Uterus (tissue), 3 donors: ENCODE measurements at regions not wholly inside any gene's neighbourhood (a gene's known extent, or its start where the extent isn't known, plus 50 kb on each side); places are given as distances from the start of the nearest gene placed in this dataset.

ENCODE experiments used
- DNase-seq, 2 donors: peaks; one replicate each; pipeline ENCODE4 v3.0.0-alpha.2; 2019 to 2020
- H3K27ac ChIP-seq, 2 donors: fragments of 200-600 bp; sonication (generic); 1 replicate in 1 of 2; 2 replicates in 1 of 2; pipeline ENCODE4 v1.5.1; 2016 to 2018
- H3K27me3 ChIP-seq, 2 donors: fragments of 200-600 bp; sonication (generic); one replicate each; pipeline ENCODE4 v1.5.1; 2018 to 2019; ENCODE audit warnings: control low read depth in 1 of 2
- H3K36me3 ChIP-seq, 2 donors: fragments of 200-600 bp; sonication (generic); one replicate each; pipeline ENCODE4 v1.5.1; 2019; ENCODE audit warnings: control low read depth in 1 of 2
- H3K4me1 ChIP-seq, 2 donors: fragments of 200-600 bp; sonication (generic); one replicate each; pipeline ENCODE4 v1.5.1; 2018 to 2019; ENCODE audit warnings: control low read depth in 1 of 2
- H3K4me3 ChIP-seq, 2 donors: fragments of 200-600 bp; sonication (generic); 1 replicate in 1 of 2; 2 replicates in 1 of 2; pipeline ENCODE4 v1.5.1; 2018 to 2019; ENCODE audit warnings: mild to moderate bottlenecking in 1 of 2
- H3K9me3 ChIP-seq, 2 donors: fragments of 200-600 bp; sonication (generic); one replicate each; pipeline ENCODE4 v1.5.1; 2019; ENCODE audit warnings: control low read depth in 1 of 2
- CTCF ChIP-seq, 4 experiments: fragments of 200-600 bp in 2 of 4; fragments of 450-650 bp in 2 of 4; sonication (generic) in 2 of 4; IDR thresholded peaks; one replicate each; pipeline ENCODE4 v1.5.1; 2016 to 2019; ENCODE audit warnings: antibody characterized with exemption in 4 of 4, mild to moderate bottlenecking in 2 of 4, moderate library complexity in 1 of 4
- POLR2A ChIP-seq, 2 donors: fragments of 450-650 bp; IDR thresholded peaks; one replicate each; pipeline ENCODE4 v1.6.1; 2016; ENCODE audit warnings: antibody characterized with exemption in 2 of 2, mild to moderate bottlenecking in 1 of 2, moderate library complexity in 1 of 2
- intact Hi-C: fragments of 100-400 bp; cut with DNase I; formaldehyde crosslinking; loops from one replicate; pipeline ENCODE4 v1.15.1; 2023; ENCODE audit warnings: low total_unique reads
- donor health status: DM: yes; HTN: yes; CAD: no.

DNA sequence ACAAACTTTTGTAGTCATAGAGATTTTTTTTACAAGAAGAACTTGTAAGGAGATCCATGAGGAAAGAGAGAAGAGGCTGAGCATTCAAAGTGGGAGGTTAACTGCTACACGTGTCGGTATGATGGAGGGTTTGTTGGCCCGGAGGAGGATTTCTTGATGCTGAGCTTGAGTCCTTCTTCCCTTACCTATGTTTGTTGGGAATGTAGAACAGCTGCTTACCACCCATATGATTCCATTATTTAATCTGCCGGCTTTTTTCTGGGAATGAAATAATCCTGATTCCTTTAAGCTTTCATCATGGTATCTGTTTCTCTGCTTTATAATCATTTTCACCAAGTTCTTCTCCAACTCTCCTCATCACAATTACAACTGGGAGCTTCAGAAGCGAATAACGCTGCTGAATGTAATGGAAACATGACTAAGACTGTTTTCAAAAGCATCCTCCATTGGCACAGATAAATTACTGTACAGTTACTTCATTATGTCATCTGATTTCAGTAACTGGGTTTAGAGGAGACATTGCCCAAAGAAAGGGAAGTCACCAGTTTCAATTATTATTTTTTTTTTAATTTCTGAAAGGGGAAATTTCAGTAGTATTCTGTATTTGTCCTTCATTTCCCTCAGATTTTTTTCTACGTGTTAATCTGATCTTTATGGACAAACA, 420.6 kb downstream of the SPRY1 start:
- H3K36me3 ChIP-seq = no peaks in the 10 kb centered on the region
- TF ChIP-seq POLR2A (IDR thresholded peaks at IDR 0.05) (no peak), CTCF (IDR thresholded peaks at IDR 0.05) (no peak)
- no peaks in the 10 kb centered on the region for H3K27me3 ChIP-seq
- no peak overlapping the region for H3K4me3 ChIP-seq
- H3K4me1 ChIP-seq = no peaks in the 10 kb centered on the region
- no peak overlapping the region for H3K27ac ChIP-seq
- intact Hi-C loops = no loop called here
- DNase-seq = no peak
- no peaks in the 10 kb centered on the region for H3K9me3 ChIP-seq

- no peaks in the 10 kb centered on the region for H3K9me3 ChIP-seq
- intact Hi-C loops = no loop called here
- H3K27me3 ChIP-seq = no peaks in the 10 kb centered on the region
- no peaks in the 10 kb centered on the region for H3K36me3 ChIP-seq
- no peak overlapping the region for H3K27ac ChIP-seq
- H3K4me1 ChIP-seq = no peaks in the 10 kb centered on the region
- H3K4me3 ChIP-seq = no peak overlapping the region
- TF ChIP-seq POLR2A (IDR thresholded peaks at IDR 0.05) = no peak
- TF ChIP-seq CTCF (IDR thresholded peaks at IDR 0.05) = no peak
- no peak for DNase-seq
These were observed 422.9 kb downstream of the SPRY1 start for GRCh38 chr4:123819362-123820035.

GRCh38 chr4:123821861-123822260, 425.3 kb downstream of the SPRY1 start:
- TF ChIP-seq POLR2A (IDR thresholded peaks at IDR 0.05) (no peak), CTCF (IDR thresholded peaks at IDR 0.05) (no peak)
- intact Hi-C loops = no loop called here
- no peak overlapping the region for H3K27ac ChIP-seq

GRCh38 chr4:123822353-123822752, 425.8 kb downstream of the SPRY1 start:
- H3K36me3 ChIP-seq = no peaks in the 10 kb centered on the region
- no peak overlapping the region for H3K27ac ChIP-seq
- intact Hi-C loops = no loop called here
- TF ChIP-seq POLR2A (IDR thresholded peaks at IDR 0.05) (no peak), CTCF (IDR thresholded peaks at IDR 0.05) (no peak)
- H3K4me3 ChIP-seq = no peak overlapping the region
- no peak for DNase-seq
- H3K27me3 ChIP-seq = no peaks in the 10 kb centered on the region
- no peaks in the 10 kb centered on the region for H3K9me3 ChIP-seq
- no peaks in the 10 kb centered on the region for H3K4me1 ChIP-seq

More at GRCh38 chr4:123821861-123822260, 425.3 kb downstream of the SPRY1 start:
- Histone ChIP-seq H3K4me3 (no peak overlapping the region), H3K4me1 (no peaks in the 10 kb centered on the region), H3K9me3 (no peaks in the 10 kb centered on the region), H3K36me3 (no peaks in the 10 kb centered on the region), H3K27me3 (no peaks in the 10 kb centered on the region)
- no peak for DNase-seq

GRCh38 chr4:123823244-123823643, 426.6 kb downstream of the SPRY1 start:
- DNase-seq = no peak
- Histone ChIP-seq H3K4me1 (no peaks in the 10 kb centered on the region), H3K36me3 (no peaks in the 10 kb centered on the region), H3K9me3 (no peaks in the 10 kb centered on the region), H3K27me3 (no peaks in the 10 kb centered on the region), H3K4me3 (no peak overlapping the region), H3K27ac (no peak overlapping the region)
- intact Hi-C loops = no loop called here
- TF ChIP-seq POLR2A (IDR thresholded peaks at IDR 0.05) = no peak
- no peak for TF ChIP-seq CTCF (IDR thresholded peaks at IDR 0.05)
